ENCODE measurements at regions not wholly inside any gene's neighbourhood (a gene's known extent, or its start where the extent isn't known, plus 50 kb on each side); places are given as distances from the start of the nearest gene placed in this dataset.

GRCh38 chr3:101084404-101084803, 91.2 kb upstream of the ABI3BP start:
- no peak for DNase-seq (ENCODE audit: low read depth)

GRCh38 chr3:101081999-101082398, 88.8 kb upstream of the ABI3BP start:
- DNase-seq (ENCODE audit: low read depth): no peak

- no peak for DNase-seq (ENCODE audit: low read depth)
These were observed 88.2 kb upstream of the ABI3BP start for GRCh38 chr3:101081446-101081845.

- no peak for DNase-seq (ENCODE audit: low read depth)
These were observed 84.3 kb upstream of the ABI3BP start for GRCh38 chr3:101077361-101078011.

- no peak for DNase-seq (ENCODE audit: low read depth)
These were observed 81.3 kb upstream of the ABI3BP start for GRCh38 chr3:101074518-101074917.

GRCh38 chr3:101072300-101072699, 79.1 kb upstream of the ABI3BP start:
- no peak for DNase-seq (ENCODE audit: low read depth)

GRCh38 chr3:101070799-101071121, 77.5 kb upstream of the ABI3BP start:
- no peak for DNase-seq (ENCODE audit: low read depth)

- peak; percentile 49 for DNase-seq (ENCODE audit: low read depth)
These were observed 76.9 kb upstream of the ABI3BP start for GRCh38 chr3:101069901-101070798.

- no peak for DNase-seq (ENCODE audit: low read depth)
These were observed 75.8 kb upstream of the ABI3BP start for GRCh38 chr3:101068876-101069606.

GRCh38 chr3:101066711-101067129, 73.5 kb upstream of the ABI3BP start:
- DNase-seq (ENCODE audit: low read depth): no peak

GRCh38 chr3:101065962-101066361, 72.7 kb upstream of the ABI3BP start:
- no peak for DNase-seq (ENCODE audit: low read depth)

- no peak for DNase-seq (ENCODE audit: low read depth)
These were observed 70.2 kb upstream of the ABI3BP start for GRCh38 chr3:101063401-101063800.

- DNase-seq (ENCODE audit: low read depth): no peak
These were observed 68.1 kb upstream of the ABI3BP start for GRCh38 chr3:101061312-101061711.

GRCh38 chr3:101050866-101051265, 57.6 kb upstream of the ABI3BP start:
- no peak for DNase-seq (ENCODE audit: low read depth)

- DNase-seq (ENCODE audit: low read depth): no peak
These were observed 56.8 kb upstream of the ABI3BP start for GRCh38 chr3:101050046-101050445.

GRCh38 chr3:101049532-101049931, 56.3 kb upstream of the ABI3BP start:
- DNase-seq (ENCODE audit: low read depth): no peak

- DNase-seq (ENCODE audit: low read depth): no peak
These were observed 50.5 kb upstream of the ABI3BP start for GRCh38 chr3:101043687-101044078.

- DNase-seq (ENCODE audit: low read depth): no peak
These were observed 49.9 kb upstream of the ABI3BP start for GRCh38 chr3:101042996-101043686.

Measured in stimulated activated CD8-positive, alpha-beta memory T cell treated with anti-CD3 and anti-CD28 coated beads, Interleukin-4, amount 100 ng/mL, for 24 hours (primary cell).